ENCODE measurements at regions not wholly inside any gene's neighbourhood (a gene's known extent, or its start where the extent isn't known, plus 50 kb on each side); places are given as distances from the start of the nearest gene placed in this dataset.

- no peak for ATAC-seq
Observed at GRCh38 chr6:210778-211374, 81.4 kb upstream of the DUSP22 start.

GRCh38 chr6:211871-212497 lies 80.3 kb upstream of the DUSP22 start:
- ATAC-seq = no peak

- ATAC-seq = no peak
Observed at GRCh38 chr6:213284-213683, 79.0 kb upstream of the DUSP22 start.

- no peak for ATAC-seq
Observed at GRCh38 chr6:214428-214827, 77.9 kb upstream of the DUSP22 start.

- peak; percentile 88 for ATAC-seq
Observed at GRCh38 chr6:215335-216034, 76.8 kb upstream of the DUSP22 start.

- no peak for ATAC-seq
Observed at GRCh38 chr6:217048-217659, 75.1 kb upstream of the DUSP22 start.

GRCh38 chr6:218153-219018 lies 73.9 kb upstream of the DUSP22 start:
- ATAC-seq = no peak

GRCh38 chr6:219019-219570 lies 73.2 kb upstream of the DUSP22 start:
- no peak for ATAC-seq

- ATAC-seq = no peak
Observed at GRCh38 chr6:219641-220198, 72.6 kb upstream of the DUSP22 start.

GRCh38 chr6:220312-220711 lies 72.0 kb upstream of the DUSP22 start:
- ATAC-seq = no peak

- ATAC-seq = no peak
Observed at GRCh38 chr6:220721-221475, 71.4 kb upstream of the DUSP22 start.

GRCh38 chr6:221531-222349 lies 70.5 kb upstream of the DUSP22 start:
- no peak for ATAC-seq

- no peak for ATAC-seq
Observed at GRCh38 chr6:222468-222867, 69.8 kb upstream of the DUSP22 start.

- no peak for ATAC-seq
Observed at GRCh38 chr6:223136-223535, 69.2 kb upstream of the DUSP22 start.

GRCh38 chr6:223763-224162 lies 68.5 kb upstream of the DUSP22 start:
- peak; percentile 84 for ATAC-seq

- no peak for ATAC-seq
Observed at GRCh38 chr6:224350-224749, 67.9 kb upstream of the DUSP22 start.

- peak; percentile 95 for ATAC-seq
Observed at GRCh38 chr6:225121-225721, 67.1 kb upstream of the DUSP22 start.

- ATAC-seq = no peak
Observed at GRCh38 chr6:225907-226306, 66.4 kb upstream of the DUSP22 start.

- ATAC-seq = no peak
Observed at GRCh38 chr6:226516-227073, 65.7 kb upstream of the DUSP22 start.
